ENCODE measurements at regions not wholly inside any gene's neighbourhood (a gene's known extent, or its start where the extent isn't known, plus 50 kb on each side); places are given as distances from the start of the nearest gene placed in this dataset.
"Not testable (repeated sequence)": the region's sequence is repeated elsewhere in the genome, so short reads cannot be mapped to it uniquely, and the experiment has no call there.

DNA sequence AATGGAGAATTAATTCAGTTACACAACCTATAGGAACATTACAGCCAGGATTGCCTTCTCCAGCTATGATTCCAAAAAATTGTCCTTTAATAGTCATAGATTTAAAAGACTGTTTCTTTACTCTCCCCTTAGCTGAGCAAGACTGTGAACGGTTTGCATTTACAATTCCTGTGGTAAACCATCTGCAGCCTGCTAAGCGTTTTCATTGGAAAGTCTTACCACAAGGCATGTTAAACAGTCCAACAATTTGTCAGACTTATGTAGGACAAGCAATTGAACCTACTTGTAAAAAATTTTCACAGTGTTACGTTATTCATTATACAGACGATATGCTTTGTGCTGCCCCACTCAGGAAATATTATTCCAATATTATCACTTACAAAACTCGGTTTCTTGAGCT lies 140.6 kb upstream of the ZNF91 start:
- not testable (repeated sequence) for H3K27me3 ChIP-seq (ENCODE audit: low read depth, low read length); H3K4me3 ChIP-seq (ENCODE audit: low read depth in 1 of 2, low read length in 2 of 2); H3K9me3 ChIP-seq (ENCODE audit: control insufficient read depth in 1 of 2, low read length in 2 of 2); H3K27ac ChIP-seq (ENCODE audit: low read length); H3K36me3 ChIP-seq (ENCODE audit: control insufficient read depth in 1 of 2, insufficient read depth in 2 of 2, low read length in 2 of 2); H3K4me1 ChIP-seq (ENCODE audit: control insufficient read depth in 1 of 2, insufficient read depth in 2 of 2, low read length in 2 of 2)

- H3K36me3 ChIP-seq (ENCODE audit: control insufficient read depth in 1 of 2, insufficient read depth in 2 of 2, low read length in 2 of 2); H3K9me3 ChIP-seq (ENCODE audit: control insufficient read depth in 1 of 2, low read length in 2 of 2); H3K27ac ChIP-seq (ENCODE audit: low read length); H3K4me1 ChIP-seq (ENCODE audit: control insufficient read depth in 1 of 2, insufficient read depth in 2 of 2, low read length in 2 of 2); H3K27me3 ChIP-seq (ENCODE audit: low read depth, low read length); H3K4me3 ChIP-seq (ENCODE audit: low read depth in 1 of 2, low read length in 2 of 2): not testable (repeated sequence)
These were observed 138.2 kb upstream of the ZNF91 start for GRCh38 chr19:23533441-23533840.

DNA sequence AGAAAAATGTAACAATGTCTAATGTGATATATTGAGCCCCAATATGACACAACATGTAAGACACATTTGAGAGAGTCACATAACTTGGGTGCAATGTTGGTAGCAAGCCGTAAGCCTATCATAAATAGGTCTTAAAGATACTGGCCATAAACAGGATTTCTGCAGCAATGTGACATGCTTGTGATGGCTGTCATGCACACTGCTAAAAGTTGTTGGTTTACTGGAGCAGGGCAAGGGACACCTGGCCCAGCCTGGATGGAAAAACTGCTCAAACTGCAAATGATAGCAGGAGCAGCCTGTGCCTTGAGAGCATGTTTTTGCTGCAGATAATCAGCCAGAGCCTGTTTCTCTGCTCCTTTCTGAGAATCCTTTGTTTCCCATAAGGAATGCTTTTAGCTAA lies 136.7 kb upstream of the ZNF91 start:
- Histone ChIP-seq H3K4me1 (ENCODE audit: control insufficient read depth in 1 of 2, insufficient read depth in 2 of 2, low read length in 2 of 2) (no peaks in the 10 kb centered on the region), H3K4me3 (ENCODE audit: low read depth in 1 of 2, low read length in 2 of 2) (no peak overlapping the region), H3K27me3 (ENCODE audit: low read depth, low read length) (no peaks in the 10 kb centered on the region), H3K9me3 (ENCODE audit: control insufficient read depth in 1 of 2, low read length in 2 of 2) (no peaks in the 10 kb centered on the region), H3K36me3 (ENCODE audit: control insufficient read depth in 1 of 2, insufficient read depth in 2 of 2, low read length in 2 of 2) (no peaks in the 10 kb centered on the region), H3K27ac (ENCODE audit: low read length) (no peak overlapping the region)

DNA sequence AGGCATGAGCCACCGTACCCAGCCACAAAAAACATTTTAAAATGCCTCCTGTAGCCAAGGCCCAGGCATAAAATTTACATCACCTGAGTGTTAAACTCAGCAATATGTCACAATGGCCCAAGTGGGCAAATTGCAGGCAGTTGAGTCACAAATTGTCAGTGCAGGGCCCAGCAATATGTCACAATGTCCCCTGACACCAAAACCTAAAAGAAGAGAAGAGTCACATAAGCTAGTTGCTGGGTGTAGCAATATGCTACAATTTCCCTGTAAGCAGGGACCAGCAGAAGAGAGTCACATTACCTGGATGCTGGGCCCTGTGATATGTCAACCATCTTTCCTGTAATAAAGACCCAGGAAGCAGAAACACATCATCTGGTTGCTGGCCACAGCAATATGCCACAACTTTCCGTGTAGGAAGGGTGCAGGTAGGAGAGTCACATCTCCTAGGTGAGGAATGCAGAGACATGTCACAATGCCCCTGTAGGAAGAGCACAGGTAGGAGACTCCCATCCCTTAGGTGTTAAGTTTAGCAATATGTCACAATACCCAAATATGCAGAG lies 136.0 kb upstream of the ZNF91 start:
- H3K27ac ChIP-seq (ENCODE audit: low read length), result no peak overlapping the region
- H3K4me3 ChIP-seq (ENCODE audit: low read depth in 1 of 2, low read length in 2 of 2), result no peak overlapping the region
- no peaks in the 10 kb centered on the region for H3K9me3 ChIP-seq (ENCODE audit: control insufficient read depth in 1 of 2, low read length in 2 of 2)
- no peaks in the 10 kb centered on the region for H3K27me3 ChIP-seq (ENCODE audit: low read depth, low read length)
- H3K36me3 ChIP-seq (ENCODE audit: control insufficient read depth in 1 of 2, insufficient read depth in 2 of 2, low read length in 2 of 2), result no peaks in the 10 kb centered on the region
- H3K4me1 ChIP-seq (ENCODE audit: control insufficient read depth in 1 of 2, insufficient read depth in 2 of 2, low read length in 2 of 2), result no peaks in the 10 kb centered on the region

- Histone ChIP-seq H3K4me3 (ENCODE audit: low read depth in 1 of 2, low read length in 2 of 2) (no peak overlapping the region), H3K27ac (ENCODE audit: low read length) (no peak overlapping the region), H3K4me1 (ENCODE audit: control insufficient read depth in 1 of 2, insufficient read depth in 2 of 2, low read length in 2 of 2) (no peaks in the 10 kb centered on the region), H3K9me3 (ENCODE audit: control insufficient read depth in 1 of 2, low read length in 2 of 2) (no peaks in the 10 kb centered on the region), H3K27me3 (ENCODE audit: low read depth, low read length) (no peaks in the 10 kb centered on the region), H3K36me3 (ENCODE audit: control insufficient read depth in 1 of 2, insufficient read depth in 2 of 2, low read length in 2 of 2) (no peaks in the 10 kb centered on the region)
These were observed 133.1 kb upstream of the ZNF91 start for GRCh38 chr19:23528376-23528775.

DNA sequence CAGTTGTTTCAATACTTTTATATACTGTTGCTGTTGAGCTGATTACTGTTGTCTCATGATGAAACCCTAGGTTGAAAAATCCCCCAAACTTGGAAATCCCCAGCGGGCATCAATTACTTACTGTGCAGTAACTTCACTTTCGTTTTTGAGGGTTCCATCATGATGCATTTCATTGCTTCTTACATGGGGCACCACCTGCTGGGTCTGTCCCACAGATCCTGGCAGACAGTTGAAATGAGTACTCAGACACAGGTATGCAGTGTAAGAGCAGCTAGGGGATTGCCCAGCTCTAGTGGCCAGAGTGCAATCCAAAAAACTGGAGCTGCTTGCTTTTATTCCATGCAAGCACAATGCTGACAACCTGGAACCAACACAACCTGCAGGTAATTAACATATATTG lies 132.5 kb upstream of the ZNF91 start:
- Histone ChIP-seq H3K27me3 (ENCODE audit: low read depth, low read length) (no peaks in the 10 kb centered on the region), H3K4me3 (ENCODE audit: low read depth in 1 of 2, low read length in 2 of 2) (no peak overlapping the region), H3K9me3 (ENCODE audit: control insufficient read depth in 1 of 2, low read length in 2 of 2) (no peaks in the 10 kb centered on the region), H3K4me1 (ENCODE audit: control insufficient read depth in 1 of 2, insufficient read depth in 2 of 2, low read length in 2 of 2) (no peaks in the 10 kb centered on the region), H3K36me3 (ENCODE audit: control insufficient read depth in 1 of 2, insufficient read depth in 2 of 2, low read length in 2 of 2) (no peaks in the 10 kb centered on the region), H3K27ac (ENCODE audit: low read length) (no peak overlapping the region)

DNA sequence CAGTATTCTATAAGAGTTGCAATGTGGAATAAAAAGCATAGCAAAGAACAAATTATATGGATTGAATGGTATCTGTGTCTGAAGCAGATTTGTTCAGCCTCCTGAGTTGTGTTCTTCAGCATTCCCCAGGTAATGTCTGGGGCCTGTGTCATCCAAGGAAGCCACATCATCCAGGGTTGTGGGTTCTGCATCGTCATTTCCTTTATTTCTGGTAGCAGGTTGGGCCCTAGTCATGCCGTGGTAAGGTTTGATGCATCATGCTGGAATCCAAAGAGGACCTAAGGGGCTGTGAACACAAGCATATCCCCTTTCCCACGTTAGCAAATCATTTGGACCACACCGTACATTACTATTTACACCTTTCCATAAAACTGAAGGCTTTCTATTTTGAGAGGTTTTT lies 131.0 kb upstream of the ZNF91 start:
- H3K36me3 ChIP-seq (ENCODE audit: control insufficient read depth in 1 of 2, insufficient read depth in 2 of 2, low read length in 2 of 2), result no peaks in the 10 kb centered on the region
- H3K27ac ChIP-seq (ENCODE audit: low read length), result no peak overlapping the region
- no peaks in the 10 kb centered on the region for H3K4me1 ChIP-seq (ENCODE audit: control insufficient read depth in 1 of 2, insufficient read depth in 2 of 2, low read length in 2 of 2)
- H3K9me3 ChIP-seq (ENCODE audit: control insufficient read depth in 1 of 2, low read length in 2 of 2), result no peaks in the 10 kb centered on the region
- no peak overlapping the region for H3K4me3 ChIP-seq (ENCODE audit: low read depth in 1 of 2, low read length in 2 of 2)
- no peaks in the 10 kb centered on the region for H3K27me3 ChIP-seq (ENCODE audit: low read depth, low read length)

DNA sequence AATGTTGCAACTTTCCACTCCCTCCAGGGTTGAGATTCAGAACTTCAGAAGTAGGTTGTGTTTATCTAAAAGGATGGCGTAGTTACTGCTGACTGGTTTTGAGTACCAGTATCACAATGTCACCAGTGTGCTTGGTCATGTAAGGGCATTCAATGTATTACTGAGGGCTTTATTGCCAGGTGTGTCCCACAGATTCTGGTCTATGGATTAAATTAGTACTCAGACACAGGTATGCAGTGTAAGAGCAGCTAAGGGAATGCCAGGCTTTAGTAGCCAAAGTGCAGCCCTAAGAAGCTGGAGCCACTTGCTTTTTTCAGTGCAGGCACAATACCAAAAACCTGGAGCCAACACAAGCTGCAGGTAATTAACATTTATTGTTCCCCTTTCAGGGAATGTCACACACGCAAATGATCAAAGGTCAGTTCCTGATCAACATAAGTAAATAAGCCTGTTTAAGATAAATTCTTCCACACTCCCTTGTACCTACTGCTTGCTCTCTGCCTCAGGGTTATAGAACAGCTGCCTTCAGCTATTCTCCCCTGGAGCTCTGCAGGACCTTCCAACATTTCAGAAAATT lies 130.1 kb upstream of the ZNF91 start:
- Histone ChIP-seq H3K9me3 (ENCODE audit: control insufficient read depth in 1 of 2, low read length in 2 of 2) (no peaks in the 10 kb centered on the region), H3K27ac (ENCODE audit: low read length) (no peak overlapping the region), H3K36me3 (ENCODE audit: control insufficient read depth in 1 of 2, insufficient read depth in 2 of 2, low read length in 2 of 2) (no peaks in the 10 kb centered on the region), H3K4me1 (ENCODE audit: control insufficient read depth in 1 of 2, insufficient read depth in 2 of 2, low read length in 2 of 2) (no peaks in the 10 kb centered on the region), H3K27me3 (ENCODE audit: low read depth, low read length) (no peaks in the 10 kb centered on the region), H3K4me3 (ENCODE audit: low read depth in 1 of 2, low read length in 2 of 2) (no peak overlapping the region)

DNA sequence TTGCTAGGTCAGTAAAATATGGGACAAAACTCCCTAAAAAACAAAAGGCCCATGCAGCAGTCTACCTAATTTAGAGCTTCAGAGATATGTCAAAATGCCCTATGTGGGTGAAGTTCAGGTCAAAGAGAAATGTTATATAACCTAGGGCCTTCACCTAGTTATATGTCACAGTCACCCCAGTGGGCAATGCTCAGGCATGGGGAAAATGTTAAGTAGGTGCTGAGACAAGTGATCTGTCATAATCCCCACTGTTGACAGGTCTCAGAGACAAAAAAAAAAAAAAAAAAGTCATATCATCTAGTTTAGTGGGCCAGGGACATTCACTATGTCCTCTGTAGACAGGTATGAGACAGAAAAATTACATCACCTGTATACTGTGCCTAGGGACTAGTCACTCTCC lies 128.6 kb upstream of the ZNF91 start:
- Histone ChIP-seq H3K4me3 (ENCODE audit: low read depth in 1 of 2, low read length in 2 of 2) (no peak overlapping the region), H3K36me3 (ENCODE audit: control insufficient read depth in 1 of 2, insufficient read depth in 2 of 2, low read length in 2 of 2) (no peaks in the 10 kb centered on the region), H3K27ac (ENCODE audit: low read length) (no peak overlapping the region), H3K4me1 (ENCODE audit: control insufficient read depth in 1 of 2, insufficient read depth in 2 of 2, low read length in 2 of 2) (no peaks in the 10 kb centered on the region), H3K27me3 (ENCODE audit: low read depth, low read length) (no peaks in the 10 kb centered on the region), H3K9me3 (ENCODE audit: control insufficient read depth in 1 of 2, low read length in 2 of 2) (no peaks in the 10 kb centered on the region)

GRCh38 chr19:23522431-23522830 lies 127.2 kb upstream of the ZNF91 start:
- Histone ChIP-seq H3K4me3 (ENCODE audit: low read depth in 1 of 2, low read length in 2 of 2) (no peak overlapping the region), H3K27ac (ENCODE audit: low read length) (no peak overlapping the region)

GRCh38 chr19:23521471-23521870 lies 126.2 kb upstream of the ZNF91 start:
- Histone ChIP-seq H3K4me1 (ENCODE audit: control insufficient read depth in 1 of 2, insufficient read depth in 2 of 2, low read length in 2 of 2) (no peaks in the 10 kb centered on the region), H3K36me3 (ENCODE audit: control insufficient read depth in 1 of 2, insufficient read depth in 2 of 2, low read length in 2 of 2) (no peaks in the 10 kb centered on the region), H3K4me3 (ENCODE audit: low read depth in 1 of 2, low read length in 2 of 2) (no peak overlapping the region), H3K27ac (ENCODE audit: low read length) (no peak overlapping the region), H3K9me3 (ENCODE audit: control insufficient read depth in 1 of 2, low read length in 2 of 2) (no peaks in the 10 kb centered on the region), H3K27me3 (ENCODE audit: low read depth, low read length) (no peaks in the 10 kb centered on the region)

More at GRCh38 chr19:23522431-23522830, 127.2 kb upstream of the ZNF91 start:
- H3K9me3 ChIP-seq (ENCODE audit: control insufficient read depth in 1 of 2, low read length in 2 of 2), result no peaks in the 10 kb centered on the region
- H3K36me3 ChIP-seq (ENCODE audit: control insufficient read depth in 1 of 2, insufficient read depth in 2 of 2, low read length in 2 of 2), result no peaks in the 10 kb centered on the region
- H3K27me3 ChIP-seq (ENCODE audit: low read depth, low read length), result no peaks in the 10 kb centered on the region
- H3K4me1 ChIP-seq (ENCODE audit: control insufficient read depth in 1 of 2, insufficient read depth in 2 of 2, low read length in 2 of 2), result no peaks in the 10 kb centered on the region

DNA sequence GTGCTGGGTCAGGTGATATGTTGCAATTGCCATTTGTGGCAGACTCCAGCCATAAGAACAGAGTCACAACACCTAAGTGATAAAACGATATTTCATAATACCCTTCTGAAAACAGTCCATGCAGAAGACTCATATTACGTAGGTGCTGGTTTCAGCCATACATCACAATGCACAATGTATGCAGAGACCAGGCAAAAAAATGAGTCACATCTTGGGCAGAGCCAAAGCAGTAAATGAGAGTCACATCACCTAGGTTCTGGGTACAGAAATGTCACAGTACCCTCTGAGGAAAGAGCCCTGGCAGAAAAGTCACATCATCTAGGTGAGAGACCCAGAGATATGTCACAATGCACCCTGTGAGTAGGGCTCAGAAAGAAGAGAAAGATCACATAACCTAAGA lies 125.2 kb upstream of the ZNF91 start:
- H3K36me3 ChIP-seq (ENCODE audit: control insufficient read depth in 1 of 2, insufficient read depth in 2 of 2, low read length in 2 of 2), result no peaks in the 10 kb centered on the region
- no peaks in the 10 kb centered on the region for H3K4me1 ChIP-seq (ENCODE audit: control insufficient read depth in 1 of 2, insufficient read depth in 2 of 2, low read length in 2 of 2)
- H3K9me3 ChIP-seq (ENCODE audit: control insufficient read depth in 1 of 2, low read length in 2 of 2), result no peaks in the 10 kb centered on the region

More for the DNA sequence above, 125.2 kb upstream of the ZNF91 start:
- Histone ChIP-seq H3K27me3 (ENCODE audit: low read depth, low read length) (no peaks in the 10 kb centered on the region), H3K4me3 (ENCODE audit: low read depth in 1 of 2, low read length in 2 of 2) (no peak overlapping the region), H3K27ac (ENCODE audit: low read length) (no peak overlapping the region)
